Pancreas (tissue), 10 donors: ENCODE measurements at regions not wholly inside any gene's neighbourhood (a gene's known extent, or its start where the extent isn't known, plus 50 kb on each side); places are given as distances from the start of the nearest gene placed in this dataset.

Experiments used
- ATAC-seq, 4 donors: fragments of 200-7000 bp; cut with Tn5 transposase; one replicate each; pipeline versions ENCODE4 v1.8.0 to v1.9.1; 2020; ENCODE audit warnings: mild to moderate bottlenecking in 4 of 4, moderate library complexity in 4 of 4
- DNase-seq, 6 donors: peaks; one replicate each; pipeline ENCODE4 v3.0.0-alpha.2; 2020
- FAIRE-seq: peaks from 2 replicates; lab custom pipeline; 2012; peaks lifted over from hg19 to GRCh38; lab: Jason Lieb, UNC
- H3K27ac ChIP-seq, 4 donors: fragments of 200-600 bp; sonication (generic); 1 replicate in 3 of 4; 2 replicates in 1 of 4; pipeline versions ENCODE4 v1.5.0 to v1.8.0; 2020
- H3K27me3 ChIP-seq, 4 donors: fragments of 200-600 bp; one replicate each; pipeline ENCODE4 v1.8.0; 2021
- H3K36me3 ChIP-seq, 3 donors: fragments of 200-600 bp; sonication (generic) in 1 of 3; one replicate each; pipeline versions ENCODE4 v1.5.0 to v1.8.0; 2020 to 2021
- H3K4me1 ChIP-seq, 3 donors: fragments of 200-600 bp; one replicate each; pipeline ENCODE4 v1.8.0; 2021
- H3K4me3 ChIP-seq, 4 donors: fragments of 200-600 bp; sonication (generic) in 2 of 4; one replicate each; pipeline versions ENCODE4 v1.5.0 to v1.8.0; 2020 to 2021
- H3K9me3 ChIP-seq, 4 donors: fragments of 200-600 bp; one replicate each; pipeline ENCODE4 v1.8.0; 2021
- WGBS, 2 donors: extraction: QIAGEN DNeasy Blood & Tissue Kit; methylation state at CpG; one replicate each; pipeline ENCODE4 v1.1.7; 2013; 5-methylcytosine and 5-hydroxymethylcytosine counted together
- intact Hi-C, 3 donors: fragments of 100-400 bp; cut with DNase I; formaldehyde crosslinking; loops; one replicate each; pipeline versions ENCODE4 v1.11.1 to v1.14.2; 2022
- TF ChIP-seq, protein P1 (sequence below), 4 donors: fragments of 200-600 bp; sonication (generic) in 3 of 4; IDR thresholded peaks; one replicate each; pipeline versions ENCODE4 v1.5.0 to v1.8.0; 2021; ENCODE audit warnings: antibody characterized with exemption in 4 of 4
- donor health status: healthy with polysubstance abuse.
- donor health status: DM: no; HTN: no; CAD: no; lungs with moderate emphysema.
- donor health status: DM: no; HTN: no; CAD: no.
- donor health status: control.
- donor health status: control.
- donor health status: Bipolar disorder and iron deficiency.
- donor health status: DM: yes; HTN: yes; CAD: no.
- donor health status: DM: no; HTN: no; CAD: no.
- donor health status: DM: no; HTN: no; CAD: no.
- donor health status: DM: yes; HTN: yes; CAD: no.

DNA sequence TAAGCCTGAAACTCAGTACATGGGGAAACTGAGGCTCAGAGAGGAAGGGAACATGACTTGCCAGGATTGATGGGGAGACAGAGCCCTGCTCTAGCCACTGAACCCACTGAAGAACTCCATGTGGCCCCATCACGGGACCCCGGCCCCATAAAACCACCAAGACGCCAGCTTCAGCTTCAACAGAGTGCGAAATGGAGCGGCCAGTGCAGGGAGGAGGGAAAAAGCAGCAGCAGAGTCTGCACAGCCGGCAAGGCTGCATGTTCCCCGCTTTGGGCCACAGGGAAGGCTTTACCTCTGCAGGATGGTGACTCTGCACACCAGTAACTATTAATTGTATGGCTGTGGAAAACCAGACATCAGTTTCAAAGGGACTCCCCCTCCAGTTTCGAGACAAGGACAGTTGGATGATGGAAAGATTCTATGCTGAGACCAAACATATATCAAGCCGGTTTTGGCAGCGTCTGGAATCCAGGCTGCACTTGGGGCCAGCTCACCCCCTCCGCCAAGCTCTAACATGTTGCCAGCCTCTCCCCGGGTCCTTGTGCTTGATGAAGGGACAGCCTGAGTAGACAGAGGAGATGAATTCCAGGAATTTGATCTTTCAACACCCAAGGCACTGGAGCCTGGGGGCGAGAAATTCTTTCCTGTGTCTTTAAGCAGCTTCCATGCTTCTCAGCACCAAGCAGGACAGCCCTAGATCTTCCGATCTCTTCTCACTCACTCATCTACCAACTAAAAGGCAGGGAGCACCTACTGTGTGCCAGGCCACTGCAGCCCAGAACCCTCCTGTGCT is 55.7 kb upstream of the BCL11B start:
- no peak overlapping the region for H3K27ac ChIP-seq
- TF ChIP-seq, protein P1, sequence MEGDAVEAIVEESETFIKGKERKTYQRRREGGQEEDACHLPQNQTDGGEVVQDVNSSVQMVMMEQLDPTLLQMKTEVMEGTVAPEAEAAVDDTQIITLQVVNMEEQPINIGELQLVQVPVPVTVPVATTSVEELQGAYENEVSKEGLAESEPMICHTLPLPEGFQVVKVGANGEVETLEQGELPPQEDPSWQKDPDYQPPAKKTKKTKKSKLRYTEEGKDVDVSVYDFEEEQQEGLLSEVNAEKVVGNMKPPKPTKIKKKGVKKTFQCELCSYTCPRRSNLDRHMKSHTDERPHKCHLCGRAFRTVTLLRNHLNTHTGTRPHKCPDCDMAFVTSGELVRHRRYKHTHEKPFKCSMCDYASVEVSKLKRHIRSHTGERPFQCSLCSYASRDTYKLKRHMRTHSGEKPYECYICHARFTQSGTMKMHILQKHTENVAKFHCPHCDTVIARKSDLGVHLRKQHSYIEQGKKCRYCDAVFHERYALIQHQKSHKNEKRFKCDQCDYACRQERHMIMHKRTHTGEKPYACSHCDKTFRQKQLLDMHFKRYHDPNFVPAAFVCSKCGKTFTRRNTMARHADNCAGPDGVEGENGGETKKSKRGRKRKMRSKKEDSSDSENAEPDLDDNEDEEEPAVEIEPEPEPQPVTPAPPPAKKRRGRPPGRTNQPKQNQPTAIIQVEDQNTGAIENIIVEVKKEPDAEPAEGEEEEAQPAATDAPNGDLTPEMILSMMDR (IDR thresholded peaks at IDR 0.05) = no peak
- H3K36me3 ChIP-seq = no peaks in the 10 kb centered on the region
- WGBS, 2 donors = 56 to 70% methylated on average over 14 of the region's 14 CpGs
- intact Hi-C loops = no loop called here
- H3K4me3 ChIP-seq = no peak overlapping the region
- no peak for ATAC-seq
- no peaks in the 10 kb centered on the region for H3K27me3 ChIP-seq
- no peak for DNase-seq
- no peak for FAIRE-seq
- H3K9me3 ChIP-seq = no peaks in the 10 kb centered on the region
- no peaks in the 10 kb centered on the region for H3K4me1 ChIP-seq

DNA sequence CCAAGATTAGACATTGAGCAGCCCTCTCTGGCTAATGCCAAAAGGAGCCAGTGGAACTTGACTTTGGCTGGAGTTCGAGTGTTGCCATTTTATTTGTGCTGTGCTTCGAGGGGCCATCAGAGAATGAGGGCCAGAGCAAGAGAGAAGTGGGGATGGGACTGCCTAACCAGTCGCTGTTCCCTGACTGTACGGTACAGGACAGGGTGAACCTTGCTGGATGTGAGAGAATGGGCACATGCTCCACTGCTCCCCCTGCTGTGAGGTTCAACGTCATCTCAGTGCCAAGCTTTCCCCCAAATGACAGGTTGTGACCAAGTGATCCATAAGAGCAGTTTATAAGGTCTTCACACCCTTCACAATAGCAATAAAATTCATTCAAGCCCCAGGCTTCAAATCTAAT is 55.1 kb upstream of the BCL11B start:
- H3K9me3 ChIP-seq = no peaks in the 10 kb centered on the region
- H3K36me3 ChIP-seq = no peaks in the 10 kb centered on the region
- intact Hi-C loops = no loop called here
- DNase-seq = no peak
- ATAC-seq = no peak
- TF ChIP-seq, protein P1 (IDR thresholded peaks at IDR 0.05) = no peak
- no peak overlapping the region for H3K4me3 ChIP-seq
- H3K27ac ChIP-seq = no peak overlapping the region
- no peaks in the 10 kb centered on the region for H3K27me3 ChIP-seq
- no peak for FAIRE-seq
- 69 to 81% methylated on average over 5 of the region's 5 CpGs for WGBS, 2 donors
- H3K4me1 ChIP-seq = no peaks in the 10 kb centered on the region

DNA sequence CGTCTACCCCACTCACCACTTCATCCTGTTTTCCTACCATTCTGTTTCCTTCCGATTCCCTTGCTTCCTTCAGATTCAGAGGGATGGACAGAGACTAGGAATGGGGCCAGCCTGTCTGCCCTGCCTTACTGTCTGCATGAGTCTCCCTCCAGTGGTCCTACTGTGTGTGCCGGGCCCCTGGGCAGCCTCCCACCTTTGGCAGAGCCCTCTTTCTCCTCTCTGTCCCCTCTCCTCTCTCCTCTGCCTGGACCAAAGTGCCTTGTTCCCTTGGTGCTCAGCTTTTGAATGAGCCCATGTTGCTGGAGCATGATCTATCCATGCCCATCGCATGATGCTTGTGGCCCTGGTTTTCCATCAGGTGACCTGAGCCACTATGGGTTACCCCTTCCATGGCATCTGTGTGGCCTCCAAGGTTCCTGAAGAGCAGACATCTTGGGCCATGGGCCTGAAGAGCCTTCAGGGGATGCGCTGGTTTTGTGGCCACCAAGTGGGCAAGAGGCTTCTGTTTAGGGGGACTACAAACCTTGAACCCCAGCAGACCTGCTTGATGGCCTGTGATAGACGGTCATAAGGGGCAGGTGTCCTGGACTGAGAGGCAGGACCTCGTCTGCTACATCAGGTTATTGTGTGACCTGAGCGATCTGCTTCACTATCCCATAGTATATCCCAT is 54.2 kb upstream of the BCL11B start:
- TF ChIP-seq, protein P1 (IDR thresholded peaks at IDR 0.05) = no peak
- ATAC-seq (no peak), FAIRE-seq (no peak), DNase-seq (no peak)
- Histone ChIP-seq H3K27ac (no peak overlapping the region), H3K9me3 (no peaks in the 10 kb centered on the region), H3K36me3 (no peaks in the 10 kb centered on the region), H3K4me3 (no peak overlapping the region), H3K4me1 (no peaks in the 10 kb centered on the region), H3K27me3 (no peaks in the 10 kb centered on the region)
- intact Hi-C loops = no loop called here
- WGBS, 2 donors = 85 to 95% methylated on average over 8 of the region's 8 CpGs

DNA sequence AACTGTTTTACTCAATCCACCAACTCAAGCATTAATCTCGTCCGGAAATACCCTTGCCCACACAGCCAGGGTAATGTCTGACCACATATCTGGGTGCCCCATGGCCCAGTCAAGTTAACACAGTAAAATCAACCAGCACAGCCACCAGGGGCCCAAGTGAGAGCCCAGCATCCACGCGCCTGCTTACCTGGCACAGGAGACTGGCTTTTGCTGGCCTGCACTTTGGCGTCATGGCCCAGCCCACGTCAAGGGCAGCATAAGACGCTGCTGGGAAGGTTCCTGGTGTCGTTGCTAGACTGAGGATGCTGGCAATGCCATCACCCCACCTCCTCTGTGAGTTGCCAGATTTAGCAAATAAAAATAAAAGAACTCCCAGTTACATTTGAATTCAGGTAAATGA is 53.6 kb upstream of the BCL11B start:
- TF ChIP-seq, protein P1 (IDR thresholded peaks at IDR 0.05) = no peak
- no peaks in the 10 kb centered on the region for H3K4me1 ChIP-seq
- no peak overlapping the region for H3K27ac ChIP-seq
- intact Hi-C loops = no loop called here
- H3K27me3 ChIP-seq = no peaks in the 10 kb centered on the region
- no peaks in the 10 kb centered on the region for H3K36me3 ChIP-seq
- H3K9me3 ChIP-seq = no peaks in the 10 kb centered on the region
- FAIRE-seq (no peak), DNase-seq (no peak), ATAC-seq (no peak)
- 85 to 92% methylated on average over 8 of the region's 8 CpGs for WGBS, 2 donors
- H3K4me3 ChIP-seq = no peak overlapping the region

DNA sequence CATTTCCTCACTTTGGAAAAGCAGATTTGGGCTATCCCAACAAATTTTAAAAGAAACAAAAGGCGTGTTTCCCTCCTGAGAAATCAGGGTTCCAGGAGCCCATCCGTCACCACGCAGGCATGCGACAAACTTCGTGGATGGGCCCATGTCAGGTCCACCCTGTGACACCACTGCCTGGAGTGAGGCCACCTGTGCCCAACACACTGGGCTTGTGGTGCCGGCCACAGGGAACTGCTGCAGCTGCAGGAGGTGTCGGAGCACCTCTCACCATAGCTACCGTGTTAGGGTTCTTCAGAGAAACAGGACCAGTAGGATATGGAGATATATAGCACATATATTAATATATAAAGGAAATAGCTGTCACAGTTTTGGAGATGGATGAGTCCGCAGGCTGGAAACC is 53.0 kb upstream of the BCL11B start:
- no peak for FAIRE-seq
- no peaks in the 10 kb centered on the region for H3K9me3 ChIP-seq
- intact Hi-C loops = no loop called here
- ATAC-seq = no peak
- no peak overlapping the region for H3K27ac ChIP-seq
- H3K27me3 ChIP-seq = no peaks in the 10 kb centered on the region
- no peak overlapping the region for H3K4me3 ChIP-seq
- TF ChIP-seq, protein P1 (IDR thresholded peaks at IDR 0.05) = no peak
- DNase-seq = no peak
- H3K4me1 ChIP-seq = no peaks in the 10 kb centered on the region
- WGBS, 2 donors = 78 to 82% methylated on average over 9 of the region's 9 CpGs
- no peaks in the 10 kb centered on the region for H3K36me3 ChIP-seq
